AG04450 (cell line): ENCODE measurements at regions not wholly inside any gene's neighbourhood (a gene's known extent, or its start where the extent isn't known, plus 50 kb on each side); places are given as distances from the start of the nearest gene placed in this dataset.

Experiments used
- CTCF ChIA-PET: fragments of 300-600, 350-600 bp; formaldehyde crosslinking; extraction: SDS; loops from one replicate; lab custom pipeline; 2022; ENCODE audit warnings: antibody characterized with exemption, inconsistent platforms; lab: Charles Lee
- POLR2A ChIA-PET: fragments of 350-600 bp; formaldehyde crosslinking; extraction: SDS; loops from one replicate; lab custom pipeline; 2021; ENCODE audit warnings: antibody characterized with exemption, inconsistent platforms; lab: Yijun Ruan, JAX
- DNase-seq: peaks from one replicate; pipeline ENCODE4 v3.0.0-alpha.2; 2011; ENCODE audit warnings: low read depth, low spot score
- H3K27ac ChIP-seq: one replicate; pipeline ENCODE4 v1.5.1; 2012; ENCODE audit warnings: low read depth, low read length, control low read depth
- H3K27me3 ChIP-seq: one replicate; pipeline ENCODE4 v1.6.0; 2012; ENCODE audit warnings: low read length; ENCODE audit not compliant: control insufficient read depth, insufficient read depth
- H3K4me3 ChIP-seq: 2 replicates; pipeline ENCODE4 v1.5.1; 2011; ENCODE audit warnings: mild to moderate bottlenecking, low read depth, low read length, control low read depth
- H3K9me3 ChIP-seq: 2 replicates; pipeline ENCODE4 v1.5.1; 2012; ENCODE audit warnings: low read length; ENCODE audit not compliant: control insufficient read depth, insufficient read depth
- CTCF ChIP-seq: IDR thresholded peaks from 2 replicates; pipeline ENCODE4 v1.5.1; 2011; ENCODE audit warnings: low read depth, low read length, control low read depth, inconsistent platforms

GRCh38 chrX:15158350-15158735, 111.5 kb downstream of the ASB9 start:
- Histone ChIP-seq H3K27ac (no peak overlapping the region), H3K27me3 (no peaks in the 10 kb centered on the region), H3K4me3 (no peak overlapping the region), H3K9me3 (no peaks in the 10 kb centered on the region)
- ChIA-PET POLR2A (no interaction called here), CTCF (no interaction called here)
- no peak for TF ChIP-seq CTCF
- DNase-seq: no peak

DNA sequence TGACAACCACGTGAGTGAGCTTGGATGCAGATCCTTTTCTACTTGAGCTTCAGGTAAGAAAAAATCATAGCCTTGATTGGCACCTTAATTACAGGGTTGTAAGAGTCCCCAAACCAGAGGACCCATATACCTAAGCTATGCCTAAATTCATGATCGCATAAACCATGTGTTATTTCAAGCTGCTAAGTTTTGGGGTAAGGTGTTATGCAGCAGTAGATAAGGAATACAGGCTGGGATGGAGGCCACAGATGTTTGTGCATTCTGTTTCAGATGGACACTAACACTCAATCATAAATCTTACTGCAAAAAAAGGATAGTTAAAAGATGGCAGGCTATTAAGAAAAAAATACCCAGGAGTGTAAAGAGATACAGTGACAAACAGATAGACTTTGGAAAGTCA, 112.3 kb downstream of the ASB9 start:
- POLR2A ChIA-PET: no interaction called here
- Histone ChIP-seq H3K9me3 (no peaks in the 10 kb centered on the region), H3K27me3 (no peaks in the 10 kb centered on the region), H3K4me3 (no peak overlapping the region), H3K27ac (no peak overlapping the region)
- no peak for TF ChIP-seq CTCF
- no peak for DNase-seq
- CTCF ChIA-PET: interaction anchor here (0.5 kb wide), 1 partner anchor 973 kb away, joined by 3 read pairs; no protein-coding TSS in a partner anchor

GRCh38 chrX:15151267-15152186, 118.4 kb downstream of the ASB9 start:
- no peak for DNase-seq
- H3K27ac ChIP-seq: no peak overlapping the region
- no peak for TF ChIP-seq CTCF
- H3K9me3 ChIP-seq: no peaks in the 10 kb centered on the region
- POLR2A ChIA-PET: no interaction called here
- no peak overlapping the region for H3K4me3 ChIP-seq
- CTCF ChIA-PET: interaction anchor here (0.6 to 0.7 kb wide), 2 partner anchors 9 to 24 kb away, joined by 3 to 11 read pairs; no protein-coding TSS in a partner anchor
- H3K27me3 ChIP-seq: no peaks in the 10 kb centered on the region

GRCh38 chrX:15150586-15150985, 119.3 kb downstream of the ASB9 start:
- Histone ChIP-seq H3K9me3 (no peaks in the 10 kb centered on the region), H3K27ac (no peak overlapping the region), H3K4me3 (no peak overlapping the region), H3K27me3 (no peaks in the 10 kb centered on the region)
- TF ChIP-seq CTCF: no peak
- POLR2A ChIA-PET: no interaction called here
- DNase-seq: no peak
- CTCF ChIA-PET: no interaction called here

- ChIA-PET CTCF (no interaction called here), POLR2A (no interaction called here)
- Histone ChIP-seq H3K4me3 (no peak overlapping the region), H3K27ac (no peak overlapping the region), H3K27me3 (no peaks in the 10 kb centered on the region), H3K9me3 (no peaks in the 10 kb centered on the region)
- DNase-seq: no peak
- TF ChIP-seq CTCF: peak; percentile 42
Measured at GRCh38 chrX:15146515-15146914, 123.4 kb downstream of the ASB9 start.
